Body of pancreas (tissue), 4 donors: ENCODE measurements at regions not wholly inside any gene's neighbourhood (a gene's known extent, or its start where the extent isn't known, plus 50 kb on each side); places are given as distances from the start of the nearest gene placed in this dataset.
"Not testable (repeated sequence)": the region's sequence is repeated elsewhere in the genome, so short reads cannot be mapped to it uniquely, and the experiment has no call there.

Source experiments
- ATAC-seq: fragments of 150-250 bp; one replicate; pipeline ENCODE4 v1.9.1; 2016
- DNase-seq, 4 donors: peaks; one replicate each; pipeline ENCODE4 v3.0.0-alpha.2; 2019
- H3K27ac ChIP-seq, 4 donors: fragments of 200-600 bp; sonication (generic); 1 replicate in 3 of 4; 2 replicates in 1 of 4; pipeline versions ENCODE4 v1.5.1 to v1.6.1; 2016 to 2019; ENCODE audit warnings: mild to moderate bottlenecking in 1 of 4, mixed read lengths in 1 of 4, moderate library complexity in 1 of 4
- H3K27me3 ChIP-seq, 2 donors: fragments of 200-600 bp; sonication (generic); one replicate each; pipeline ENCODE4 v1.6.0; 2016; ENCODE audit warnings: mild to moderate bottlenecking in 1 of 2
- H3K36me3 ChIP-seq, 2 donors: fragments of 200-600 bp; sonication (generic); replicated peaks in 1 of 2; 2 replicates each; pipeline ENCODE4 v1.5.1; 2016; ENCODE audit warnings: low read depth in 2 of 2; ENCODE audit not compliant: insufficient read depth in 1 of 2
- H3K4me1 ChIP-seq: fragments of 200-600 bp; sonication (generic); one replicate; pipeline ENCODE4 v1.6.0; 2016
- H3K4me3 ChIP-seq, 2 donors: fragments of 200-600 bp; sonication (generic); 1 replicate in 1 of 2; 2 replicates in 1 of 2; pipeline ENCODE4 v1.5.1; 2016 to 2019
- H3K9me3 ChIP-seq, 3 donors: fragments of 200-600 bp; sonication (generic); 1 replicate in 2 of 3; 2 replicates in 1 of 3; pipeline ENCODE4 v1.5.1; 2016
- POLR2A ChIP-seq, 3 donors: fragments of 450-650 bp; IDR thresholded peaks; one replicate each; pipeline ENCODE4 v1.6.1; 2016; ENCODE audit warnings: antibody characterized with exemption in 3 of 3, mild to moderate bottlenecking in 2 of 3
- WGBS, 2 donors: methylation state at CpG; one replicate each; pipeline ENCODE4 v1.1.5; 2017; 5-methylcytosine and 5-hydroxymethylcytosine counted together
- intact Hi-C: fragments of 100-400 bp; cut with DNase I; formaldehyde crosslinking; loops from one replicate; pipeline ENCODE4 v1.15.1; 2023
- TF ChIP-seq, protein P1 (sequence below), 7 experiments: fragments of 450-650 bp in 4 of 7; fragments of 200-600 bp in 3 of 7; sonication (generic) in 3 of 7; IDR thresholded peaks; one replicate each; pipeline ENCODE4 v1.5.1; 2016 to 2019; ENCODE audit warnings: antibody characterized with exemption in 7 of 7

DNA sequence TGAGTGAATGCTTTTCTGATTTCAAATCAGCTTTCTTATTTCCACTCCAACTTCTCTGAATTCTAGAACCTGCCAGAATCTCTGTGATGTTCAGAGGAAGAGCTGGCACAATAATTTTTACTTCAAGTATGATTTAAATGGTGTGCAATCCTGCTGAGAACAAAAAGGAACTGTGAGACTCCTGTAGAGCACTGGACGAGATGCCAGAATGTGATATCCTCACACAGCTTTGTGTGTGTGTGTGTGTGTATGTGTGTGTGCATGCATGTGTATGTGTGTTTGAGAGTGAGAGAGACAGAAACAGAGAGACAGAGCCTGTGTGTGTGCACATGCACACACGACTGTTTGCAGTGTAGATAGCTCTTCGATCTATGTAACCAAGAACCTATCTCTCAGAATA is 713.6 kb upstream of the ZP4 start:
- intact Hi-C loops: no loop called here
- Histone ChIP-seq H3K27me3 (no peaks in the 10 kb centered on the region), H3K27ac (no peak overlapping the region), H3K4me3 (no peak overlapping the region), H3K36me3 (no peaks in the 10 kb centered on the region), H3K9me3 (no peaks in the 10 kb centered on the region), H3K4me1 (no peaks in the 10 kb centered on the region)
- ATAC-seq (no peak), DNase-seq (no peak)
- 57 to 61% methylated on average over 3 of the region's 3 CpGs for WGBS, 2 donors
- no peak for TF ChIP-seq POLR2A (IDR thresholded peaks at IDR 0.05)
- TF ChIP-seq, protein P1, sequence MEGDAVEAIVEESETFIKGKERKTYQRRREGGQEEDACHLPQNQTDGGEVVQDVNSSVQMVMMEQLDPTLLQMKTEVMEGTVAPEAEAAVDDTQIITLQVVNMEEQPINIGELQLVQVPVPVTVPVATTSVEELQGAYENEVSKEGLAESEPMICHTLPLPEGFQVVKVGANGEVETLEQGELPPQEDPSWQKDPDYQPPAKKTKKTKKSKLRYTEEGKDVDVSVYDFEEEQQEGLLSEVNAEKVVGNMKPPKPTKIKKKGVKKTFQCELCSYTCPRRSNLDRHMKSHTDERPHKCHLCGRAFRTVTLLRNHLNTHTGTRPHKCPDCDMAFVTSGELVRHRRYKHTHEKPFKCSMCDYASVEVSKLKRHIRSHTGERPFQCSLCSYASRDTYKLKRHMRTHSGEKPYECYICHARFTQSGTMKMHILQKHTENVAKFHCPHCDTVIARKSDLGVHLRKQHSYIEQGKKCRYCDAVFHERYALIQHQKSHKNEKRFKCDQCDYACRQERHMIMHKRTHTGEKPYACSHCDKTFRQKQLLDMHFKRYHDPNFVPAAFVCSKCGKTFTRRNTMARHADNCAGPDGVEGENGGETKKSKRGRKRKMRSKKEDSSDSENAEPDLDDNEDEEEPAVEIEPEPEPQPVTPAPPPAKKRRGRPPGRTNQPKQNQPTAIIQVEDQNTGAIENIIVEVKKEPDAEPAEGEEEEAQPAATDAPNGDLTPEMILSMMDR (IDR thresholded peaks at IDR 0.05): no peak

DNA sequence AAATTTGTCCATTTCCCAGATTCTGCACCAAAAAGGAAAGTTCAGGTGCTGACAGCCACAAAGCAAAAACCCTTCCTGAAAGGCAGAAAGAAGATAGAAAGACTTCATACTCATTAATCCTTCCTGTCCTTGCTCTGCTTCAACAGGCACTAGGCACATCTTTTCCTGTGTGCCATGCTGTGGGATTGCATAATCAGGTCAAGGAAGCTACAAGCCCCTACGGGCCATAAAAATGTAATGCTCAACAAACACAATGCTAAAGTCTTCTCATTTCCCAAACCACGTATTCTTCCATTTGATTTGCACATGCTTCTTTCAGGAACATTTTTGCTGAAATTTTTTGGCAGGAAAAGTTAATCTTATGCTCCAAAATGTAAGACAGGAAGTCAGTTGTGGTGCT is 710.9 kb upstream of the ZP4 start:
- ATAC-seq, intact Hi-C loops: not testable (repeated sequence)

DNA sequence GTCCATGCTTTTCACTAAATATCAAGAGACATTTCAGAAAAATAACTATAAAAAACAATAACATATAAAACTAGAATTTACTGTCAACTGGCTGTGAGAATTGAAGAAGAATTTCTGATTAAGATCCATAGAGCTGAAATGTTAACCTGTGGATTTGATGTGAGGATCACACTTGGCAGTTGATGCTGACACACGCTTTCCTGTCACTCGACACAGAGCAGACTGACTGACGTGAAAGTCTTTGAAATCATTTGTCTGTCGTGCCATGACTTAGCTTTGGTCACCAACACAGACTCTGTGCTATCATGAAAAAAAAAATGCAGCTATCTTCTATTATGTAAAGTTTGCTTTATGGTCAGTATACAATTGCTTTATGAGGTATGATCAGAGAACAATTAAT is 706.0 kb upstream of the ZP4 start:
- Histone ChIP-seq H3K27ac (no peak overlapping the region), H3K36me3 (no peaks in the 10 kb centered on the region), H3K4me3 (no peak overlapping the region), H3K4me1 (no peaks in the 10 kb centered on the region), H3K9me3 (no peaks in the 10 kb centered on the region), H3K27me3 (no peaks in the 10 kb centered on the region)
- DNase-seq: no peak
- no peak for ATAC-seq
- 72 to 76% methylated on average over 4 of the region's 4 CpGs for WGBS, 2 donors
- TF ChIP-seq, protein P1 (IDR thresholded peaks at IDR 0.05): no peak
- TF ChIP-seq POLR2A (IDR thresholded peaks at IDR 0.05): no peak
- intact Hi-C loops: no loop called here

More for the DNA sequence above, 710.9 kb upstream of the ZP4 start:
- not testable (repeated sequence) for H3K9me3 ChIP-seq, H3K4me1 ChIP-seq, H3K27me3 ChIP-seq, DNase-seq, H3K4me3 ChIP-seq, H3K27ac ChIP-seq, H3K36me3 ChIP-seq
- 60 to 68% methylated on average over 2 of the region's 2 CpGs for WGBS, 2 donors

DNA sequence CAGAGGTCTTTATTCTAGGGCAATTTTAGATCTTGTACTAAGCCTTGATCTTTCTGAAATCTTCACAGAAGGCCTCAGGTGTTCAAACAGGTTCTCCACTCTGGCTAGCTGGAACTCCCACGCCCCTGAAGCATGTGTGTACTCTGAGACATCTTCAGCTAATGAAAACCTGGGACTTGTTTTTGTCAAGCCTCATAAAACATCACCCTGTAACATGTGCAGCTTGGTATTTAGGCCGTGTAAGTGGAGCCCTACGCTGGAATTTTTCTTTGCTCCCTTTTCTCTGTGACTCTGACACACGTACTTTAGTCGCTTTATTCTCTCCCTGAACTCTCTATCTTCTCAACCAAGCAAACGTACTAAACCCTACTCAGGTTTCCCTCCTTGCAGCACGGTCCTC is 701.9 kb upstream of the ZP4 start:
- no peak for TF ChIP-seq POLR2A (IDR thresholded peaks at IDR 0.05)
- TF ChIP-seq, protein P1 (IDR thresholded peaks at IDR 0.05): no peak
- intact Hi-C loops: no loop called here
- 65 to 77% methylated on average over 7 of the region's 7 CpGs for WGBS, 2 donors
- ATAC-seq: no peak
- H3K27ac ChIP-seq: no peak overlapping the region
- no peaks in the 10 kb centered on the region for H3K27me3 ChIP-seq
- no peak overlapping the region for H3K4me3 ChIP-seq
- H3K9me3 ChIP-seq: no peaks in the 10 kb centered on the region
- no peak for DNase-seq
- H3K4me1 ChIP-seq: no peaks in the 10 kb centered on the region
- no peaks in the 10 kb centered on the region for H3K36me3 ChIP-seq

DNA sequence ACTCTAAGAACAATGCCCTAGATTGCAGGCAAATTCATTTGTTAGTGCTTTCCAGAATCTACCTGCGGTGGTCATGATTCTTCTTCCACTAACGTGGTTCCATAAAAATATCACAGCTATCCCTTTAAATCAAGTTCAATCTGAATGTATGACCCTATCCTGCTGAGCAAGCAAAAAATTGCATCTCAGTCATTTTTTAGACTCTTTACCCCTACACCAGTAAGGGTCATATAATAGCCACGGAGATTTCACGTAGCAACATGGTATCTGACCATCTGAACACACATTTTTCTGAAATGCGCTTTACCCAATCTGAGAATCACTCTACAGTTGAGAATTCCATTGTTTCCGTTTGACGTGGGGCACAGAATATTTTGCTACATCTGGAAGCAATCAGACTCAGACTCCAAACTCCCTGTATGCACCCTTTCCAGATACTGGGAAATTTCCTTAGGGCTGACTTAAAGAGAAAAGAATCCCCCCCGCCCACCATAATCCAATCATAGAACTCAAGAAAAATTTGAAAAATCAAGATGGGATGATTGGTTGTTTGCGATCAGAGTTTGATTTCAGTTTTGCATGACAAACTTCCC is 699.2 kb upstream of the ZP4 start:
- no peak overlapping the region for H3K4me3 ChIP-seq
- H3K4me1 ChIP-seq: no peaks in the 10 kb centered on the region
- no peak for TF ChIP-seq POLR2A (IDR thresholded peaks at IDR 0.05)
- TF ChIP-seq, protein P1 (IDR thresholded peaks at IDR 0.05): no peak
- ATAC-seq (no peak), DNase-seq (no peak)
- intact Hi-C loops: no loop called here
- no peak overlapping the region for H3K27ac ChIP-seq
- H3K27me3 ChIP-seq: no peaks in the 10 kb centered on the region
- H3K36me3 ChIP-seq: no peaks in the 10 kb centered on the region
- 78 to 79% methylated on average over 9 of the region's 9 CpGs for WGBS, 2 donors
- H3K9me3 ChIP-seq: no peaks in the 10 kb centered on the region
